Fibroblast of pulmonary artery (primary cell): ENCODE measurements at regions not wholly inside any gene's neighbourhood (a gene's known extent, or its start where the extent isn't known, plus 50 kb on each side); places are given as distances from the start of the nearest gene placed in this dataset.

ENCODE experiments used
- DNase-seq: peaks from one replicate; pipeline ENCODE4 v3.0.0-alpha.2; 2010; ENCODE audit warnings: low read depth
- H3K4me3 ChIP-seq: replicated peaks from 2 replicates; pipeline ENCODE4 v1.5.1; 2011; ENCODE audit warnings: low read depth, mild to moderate bottlenecking, control low read depth, low read length, moderate library complexity
- CTCF ChIP-seq: IDR thresholded peaks from 2 replicates; pipeline ENCODE4 v1.5.1; 2011; ENCODE audit warnings: mild to moderate bottlenecking, control low read depth, low read length, inconsistent platforms; ENCODE audit errors: missing control alignments

DNA sequence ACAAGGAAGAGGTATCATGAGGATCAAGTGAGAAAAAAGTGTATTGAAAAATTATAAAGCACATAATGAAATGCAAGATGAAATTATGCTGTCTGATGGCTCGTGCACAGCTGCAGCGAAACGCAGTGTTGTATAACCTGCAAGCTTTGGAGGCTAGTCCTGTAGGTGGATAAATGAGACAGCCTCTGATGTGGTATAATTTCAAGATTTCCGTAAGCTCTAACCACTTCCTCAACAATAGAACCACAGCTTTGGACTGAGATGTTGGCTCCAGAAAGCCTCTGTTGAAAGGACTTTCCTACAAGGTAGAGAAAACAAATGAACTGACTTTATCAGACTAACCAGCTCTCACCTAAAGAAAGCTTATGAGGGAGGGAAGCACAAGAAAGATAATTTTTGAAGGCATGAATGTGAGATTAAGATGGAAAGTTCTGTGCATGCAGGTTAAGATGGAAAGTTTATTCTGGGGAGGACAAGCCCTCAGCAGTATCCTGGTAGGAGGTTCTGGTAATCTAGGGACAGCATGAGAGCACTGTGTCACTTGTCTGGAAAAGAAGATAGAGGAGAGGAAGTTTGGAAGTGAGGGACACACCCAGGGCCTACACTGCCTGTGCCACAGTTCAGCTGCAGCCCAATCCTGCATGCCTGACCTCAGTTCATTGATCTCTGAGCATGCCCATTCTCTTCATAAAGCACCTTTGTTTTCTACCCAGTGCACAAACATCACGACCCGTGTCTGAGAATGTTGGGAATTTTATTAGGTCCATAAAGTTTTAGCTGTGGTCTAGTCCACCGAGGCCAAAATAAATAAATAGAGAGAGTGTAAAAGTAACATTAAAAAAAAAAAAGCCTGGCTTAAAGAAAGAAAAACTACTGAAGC is 161.5 kb upstream of the SFRP2 start:
- no peak for DNase-seq
- no peak for TF ChIP-seq CTCF
- H3K4me3 ChIP-seq: no peak overlapping the region

GRCh38 chr4:153948041-153948440 is 159.2 kb upstream of the SFRP2 start:
- DNase-seq: no peak
- no peak for TF ChIP-seq CTCF
- no peak overlapping the region for H3K4me3 ChIP-seq

DNA sequence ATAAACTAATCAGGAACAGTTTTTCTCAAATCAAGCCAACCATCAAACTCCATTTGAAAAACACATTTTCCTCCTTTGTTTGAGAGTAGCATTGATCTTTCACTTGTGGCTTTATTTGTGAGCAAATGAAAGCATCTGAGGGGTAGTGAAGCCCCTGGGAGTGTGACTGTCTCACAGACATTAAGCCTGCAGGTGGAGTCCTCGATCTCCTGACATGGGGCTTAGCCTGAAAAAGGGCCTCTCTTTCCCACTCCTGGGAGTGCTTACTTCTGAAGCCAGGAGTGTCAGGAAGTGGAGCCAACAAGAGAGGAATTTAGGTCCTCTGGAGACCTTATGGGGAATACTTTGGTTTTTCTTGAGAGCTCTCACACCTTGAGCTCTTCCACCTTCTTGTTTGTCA is 158.2 kb upstream of the SFRP2 start:
- H3K4me3 ChIP-seq: no peak overlapping the region
- TF ChIP-seq CTCF: no peak

DNA sequence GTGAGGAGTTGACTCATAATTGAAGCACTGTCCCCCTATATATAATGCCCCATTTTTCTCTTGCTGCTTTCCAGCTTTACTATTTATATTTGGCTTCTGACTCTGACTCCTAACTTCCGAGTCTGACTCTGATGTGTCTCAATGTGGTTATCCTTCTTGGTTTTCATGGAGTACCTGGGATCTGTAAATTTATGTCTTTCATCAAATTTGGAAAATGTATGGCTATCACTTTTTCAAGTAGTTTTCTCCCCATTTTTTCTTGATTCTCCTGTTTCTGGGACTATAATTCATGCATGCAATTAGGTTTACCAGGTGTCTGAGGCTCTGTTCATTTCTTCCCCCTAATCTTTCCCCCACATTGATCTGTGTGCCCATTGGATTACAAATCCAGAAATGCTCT is 156.8 kb upstream of the SFRP2 start:
- TF ChIP-seq CTCF: no peak
- no peak overlapping the region for H3K4me3 ChIP-seq
- DNase-seq: no peak

More for the DNA sequence above, 158.2 kb upstream of the SFRP2 start:
- DNase-seq: no peak

DNA sequence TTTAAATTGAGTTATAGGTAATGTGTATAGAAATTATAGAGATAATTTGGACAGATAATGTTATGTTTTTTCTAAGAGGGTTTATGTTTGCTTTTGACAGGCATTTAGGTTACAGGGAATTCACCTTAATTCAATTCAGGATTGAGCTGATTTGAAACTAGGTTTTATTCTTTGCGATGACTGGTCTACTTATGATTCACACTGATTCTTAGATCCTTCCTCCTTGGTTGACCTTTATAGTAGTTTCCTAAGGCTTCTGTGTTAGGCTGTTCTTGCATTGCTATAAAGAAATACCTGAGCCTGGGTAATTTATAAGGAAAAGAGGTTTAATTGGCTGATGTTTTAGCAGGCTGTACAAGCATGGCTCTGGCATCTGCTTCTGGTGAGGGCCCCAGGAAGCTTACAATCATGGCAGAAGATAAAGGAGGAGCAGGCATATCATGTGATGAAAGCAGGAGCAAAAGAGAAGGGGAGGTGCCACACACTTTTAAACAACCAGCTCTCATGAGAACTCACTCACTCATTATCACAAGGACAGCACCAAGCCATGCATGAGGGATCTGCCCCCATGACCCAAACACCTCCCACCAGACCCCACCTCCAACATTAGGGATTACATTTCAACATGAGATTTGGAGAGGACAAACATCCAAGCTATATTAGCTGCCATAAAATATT is 155.0 kb upstream of the SFRP2 start:
- TF ChIP-seq CTCF: no peak
- DNase-seq: no peak
- no peak overlapping the region for H3K4me3 ChIP-seq

DNA sequence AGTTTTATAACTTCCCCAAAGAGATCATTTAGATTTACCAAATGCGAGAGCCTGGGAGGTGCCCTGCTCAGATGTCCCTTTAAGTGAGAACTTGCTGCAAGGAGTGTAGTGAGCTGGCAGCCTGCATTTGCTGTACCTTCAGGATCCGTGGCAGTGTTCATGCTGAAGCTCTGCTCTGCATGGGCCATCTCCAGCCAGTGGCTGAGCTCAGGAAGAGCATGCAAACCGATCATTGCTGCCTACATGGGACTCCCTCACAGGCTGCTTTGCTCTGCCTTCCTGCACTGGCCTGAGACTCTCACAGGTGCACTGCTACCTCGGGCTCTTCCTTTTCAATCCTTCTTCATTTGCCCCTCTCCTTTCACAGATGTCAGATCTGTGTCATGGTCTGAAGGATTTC is 152.0 kb upstream of the SFRP2 start:
- no peak overlapping the region for H3K4me3 ChIP-seq
- no peak for TF ChIP-seq CTCF
- DNase-seq: no peak
